ENCODE measurements at regions not wholly inside any gene's neighbourhood (a gene's known extent, or its start where the extent isn't known, plus 50 kb on each side); places are given as distances from the start of the nearest gene placed in this dataset.
"Not testable (repeated sequence)": the region's sequence is repeated elsewhere in the genome, so short reads cannot be mapped to it uniquely, and the experiment has no call there.

DNA sequence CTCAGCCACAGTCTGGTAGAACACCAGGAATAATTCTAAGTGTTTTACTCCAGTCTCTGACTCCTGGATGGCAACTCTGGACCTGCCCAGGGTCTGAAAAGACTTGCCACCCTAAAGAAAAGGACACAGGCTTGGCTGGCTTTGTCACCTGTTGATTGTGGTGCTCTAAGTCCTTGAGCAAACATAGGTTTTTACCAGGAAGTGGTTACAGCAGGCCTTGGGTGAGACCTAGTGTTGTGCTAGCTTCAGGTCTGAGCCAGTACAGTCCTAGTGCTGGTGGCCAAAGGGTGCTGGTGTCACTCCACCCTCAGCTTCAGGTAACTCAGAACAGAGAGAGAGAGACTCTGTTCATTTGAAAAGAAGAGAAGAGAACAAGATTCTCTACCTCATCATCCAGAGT lies 1239.4 kb upstream of the CRIM1 start:
- DNase-seq (ENCODE audit: low spot score): no peak

DNA sequence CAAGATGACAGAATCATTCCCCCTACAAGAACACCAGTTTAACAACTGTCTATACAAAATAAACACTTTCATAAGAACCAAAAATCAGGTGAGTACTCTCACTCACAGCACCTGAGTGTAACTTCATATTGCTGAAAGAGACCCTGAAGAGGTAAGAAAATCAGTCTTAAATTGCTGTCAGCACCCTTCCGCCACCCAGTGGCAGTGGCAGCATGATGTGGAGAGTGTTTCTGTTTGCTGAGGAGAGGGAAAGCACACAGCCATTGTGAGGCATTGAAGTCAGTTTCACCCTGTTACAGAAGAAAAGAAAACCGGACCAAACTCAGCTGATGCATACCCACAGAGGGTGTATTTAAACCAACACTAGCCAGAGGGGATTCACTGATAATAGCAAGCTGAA lies 1240.8 kb upstream of the CRIM1 start:
- no peak for DNase-seq (ENCODE audit: low spot score)

DNA sequence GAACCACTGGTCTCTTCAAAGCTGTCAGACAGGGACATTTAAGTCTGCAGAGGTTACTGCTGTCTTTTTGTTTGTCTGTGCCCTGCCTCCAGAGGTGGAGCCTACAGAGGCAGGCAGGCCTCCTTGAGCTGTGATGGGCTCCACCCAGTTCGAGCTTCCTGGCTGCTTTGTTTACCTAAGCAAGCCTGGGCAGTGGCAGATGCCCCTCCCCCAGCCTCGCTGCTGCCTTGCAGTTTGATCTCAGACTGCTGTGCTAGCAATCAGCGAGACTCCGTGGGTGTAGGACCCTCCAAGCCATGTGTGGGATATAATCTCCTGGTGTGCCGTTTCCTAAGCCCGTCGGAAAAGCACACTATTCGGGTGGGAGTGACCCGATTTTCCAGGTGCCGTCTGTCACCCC lies 1243.2 kb upstream of the CRIM1 start:
- not testable (repeated sequence) for DNase-seq (ENCODE audit: low spot score)

DNA sequence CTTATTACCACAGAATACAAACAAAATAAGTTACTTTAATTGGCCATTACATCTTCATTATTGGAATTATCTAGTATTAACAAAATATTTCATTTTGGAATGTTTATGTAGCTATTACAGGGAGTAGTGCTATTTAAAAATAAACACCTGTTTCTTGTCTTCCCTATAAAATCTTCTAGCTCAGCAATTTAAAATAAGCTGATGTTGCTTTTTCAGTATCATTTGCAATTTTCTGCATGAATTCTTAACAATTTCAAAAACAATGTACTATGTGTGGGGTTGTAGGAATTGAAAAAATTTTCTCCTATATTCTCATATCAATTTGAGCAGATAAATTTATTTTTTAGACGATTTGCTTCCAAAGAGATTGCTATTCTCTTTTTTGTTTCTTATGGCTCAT lies 1251.3 kb upstream of the CRIM1 start:
- no peak for DNase-seq (ENCODE audit: low spot score)

DNA sequence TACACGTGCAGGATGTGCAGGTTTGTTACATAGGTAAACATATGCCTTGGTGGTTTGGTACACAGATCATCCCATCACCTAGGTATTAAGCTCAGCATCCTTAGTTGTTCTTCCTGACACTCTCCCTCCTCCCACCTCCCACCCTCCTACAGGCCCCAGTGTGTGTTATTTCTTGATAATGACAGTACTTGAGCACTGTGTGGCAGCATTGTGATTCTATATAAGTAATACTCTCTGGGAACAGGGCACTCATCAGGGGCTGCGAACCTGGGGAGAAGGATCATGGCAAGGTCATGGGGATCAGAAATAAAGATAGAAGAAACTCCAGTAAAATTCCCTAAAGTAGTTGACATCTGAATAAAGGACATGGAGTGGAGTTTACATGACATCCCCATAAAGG lies 1256.2 kb upstream of the CRIM1 start:
- DNase-seq (ENCODE audit: low spot score): no peak

DNA sequence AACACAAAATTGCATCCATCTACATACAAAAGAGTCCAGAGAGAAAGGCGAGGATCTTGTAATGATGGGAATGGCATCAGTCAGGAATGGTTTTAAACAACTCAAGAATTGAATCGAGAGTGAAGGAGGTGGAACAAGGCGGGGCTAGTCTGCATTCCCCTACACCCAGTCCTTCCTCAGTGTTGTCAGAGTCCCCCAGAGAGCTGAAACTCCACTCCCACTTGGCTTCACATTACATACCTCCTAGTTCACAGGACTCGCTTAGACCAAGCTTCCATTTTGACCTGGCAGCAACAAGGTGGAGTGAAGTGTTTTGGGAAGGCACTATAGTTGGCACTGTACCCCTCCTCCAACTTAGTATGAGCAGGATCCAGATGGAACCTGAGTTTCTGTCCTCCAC lies 1273.5 kb upstream of the CRIM1 start:
- DNase-seq (ENCODE audit: low spot score): no peak

DNA sequence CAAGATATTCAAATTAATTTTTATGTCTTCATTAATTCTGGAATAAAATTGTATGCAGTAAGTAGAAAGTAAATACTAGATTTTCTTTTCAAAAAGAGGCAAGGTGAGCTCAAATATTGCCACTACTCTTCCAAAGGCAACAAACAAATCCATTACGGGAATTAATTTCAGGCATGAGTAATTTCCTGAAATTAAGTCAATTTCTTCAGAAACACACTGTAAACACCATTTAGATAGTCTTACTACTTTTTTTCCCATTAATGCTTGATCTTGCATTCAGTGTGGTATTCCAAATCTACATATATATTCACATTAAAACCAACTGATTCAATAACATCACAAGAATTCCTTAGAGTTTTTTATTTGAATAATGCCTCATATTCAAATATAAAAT lies 1274.0 kb upstream of the CRIM1 start:
- no peak for DNase-seq (ENCODE audit: low spot score)

DNA sequence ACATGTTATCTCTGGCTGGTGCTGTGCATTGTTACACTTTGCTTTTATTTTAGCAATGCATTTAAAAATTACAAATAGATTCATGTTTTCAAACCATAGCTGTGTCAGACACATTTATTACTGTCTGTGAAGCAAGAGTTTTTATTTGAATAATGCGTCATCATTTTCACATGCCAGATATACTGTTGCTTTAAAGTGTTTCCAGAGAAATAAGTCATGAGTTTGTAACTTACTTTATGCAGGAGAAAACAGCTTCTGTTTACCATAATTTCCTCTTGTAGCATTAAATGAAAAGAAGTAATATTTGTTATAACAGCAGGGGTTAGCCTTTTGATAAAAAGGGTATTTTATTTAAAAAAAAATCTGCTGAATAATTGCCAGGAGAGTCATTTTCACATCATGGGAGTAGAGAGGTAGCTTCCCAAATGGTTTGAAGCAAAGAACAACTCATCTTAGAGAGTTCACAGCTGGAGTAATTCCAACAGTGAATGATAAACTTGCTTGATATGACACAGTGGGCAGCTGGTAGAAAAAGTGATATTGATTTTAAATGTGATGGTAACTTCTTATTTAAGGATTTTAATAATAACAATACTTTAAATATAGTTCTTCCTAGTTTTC lies 1274.5 kb upstream of the CRIM1 start:
- DNase-seq (ENCODE audit: low spot score): no peak

DNA sequence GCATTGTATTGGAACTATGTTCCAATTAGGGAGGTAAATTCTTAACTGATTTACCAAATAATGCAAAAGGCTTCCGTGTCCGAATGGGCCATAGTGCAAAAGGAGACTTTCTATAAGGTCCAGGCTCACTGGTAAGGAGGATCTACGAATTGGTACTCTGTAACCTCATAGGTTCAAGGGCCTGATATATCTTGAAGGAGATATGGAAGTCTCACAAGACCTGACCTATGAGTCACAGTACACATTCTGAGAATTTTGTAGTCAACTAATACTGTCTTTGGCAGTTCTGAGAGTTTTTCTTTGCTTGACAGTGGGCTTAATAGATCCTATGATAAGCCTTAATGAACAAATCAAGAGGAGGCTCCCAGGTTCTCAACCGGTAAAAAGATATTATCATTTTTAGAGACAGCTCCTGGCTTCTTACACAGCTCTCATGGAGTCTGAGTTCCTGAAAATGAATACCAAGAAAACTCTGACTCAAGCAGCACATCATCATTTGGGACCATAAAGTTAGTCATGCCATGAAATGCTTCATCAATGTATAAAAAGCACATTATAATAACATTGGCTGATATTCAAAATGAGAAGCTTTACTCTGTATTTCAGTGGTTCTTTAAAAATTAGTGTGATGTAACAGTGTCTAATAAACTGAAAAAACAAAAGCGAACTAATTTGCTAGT lies 1275.2 kb upstream of the CRIM1 start:
- no peak for DNase-seq (ENCODE audit: low spot score)

DNA sequence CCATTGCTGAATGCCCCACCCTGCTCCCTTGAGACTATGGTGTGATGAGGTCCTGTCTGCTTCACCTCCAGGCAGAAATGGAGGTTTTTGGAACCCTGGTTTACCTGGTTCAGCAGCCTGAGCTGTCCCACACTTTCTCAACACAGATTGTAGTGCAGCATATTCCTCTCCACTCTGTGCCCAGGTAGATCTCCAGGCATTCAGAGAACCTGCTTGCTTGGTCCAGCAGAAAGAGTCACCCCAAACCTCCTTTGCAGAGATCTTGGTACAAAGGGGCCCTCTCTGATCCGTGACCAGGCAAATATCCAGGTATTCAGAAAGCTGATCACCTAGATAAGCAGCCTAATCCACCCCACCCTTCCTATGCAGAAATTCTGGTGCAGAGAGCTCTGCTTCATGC lies 1288.2 kb upstream of the CRIM1 start:
- no peak for DNase-seq (ENCODE audit: low spot score)

DNA sequence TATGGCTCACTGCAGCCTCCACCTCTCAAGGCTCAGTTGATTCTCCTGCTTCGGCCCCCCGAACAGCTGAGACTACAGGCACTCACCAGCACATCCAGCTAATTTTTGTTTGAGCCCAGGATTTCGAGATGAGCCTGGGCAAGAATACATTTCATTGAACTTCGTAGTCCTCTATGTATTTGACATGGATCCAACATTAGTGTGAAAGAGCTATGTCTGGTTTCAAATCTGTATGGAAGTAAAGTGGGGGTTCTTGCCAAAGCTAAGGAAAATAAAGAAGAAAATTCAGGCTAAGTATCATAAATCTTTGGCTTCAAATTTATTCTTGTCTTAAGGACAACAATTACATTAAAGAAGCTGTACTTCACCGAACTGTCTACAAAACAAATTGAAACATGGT lies 1291.7 kb upstream of the CRIM1 start:
- DNase-seq (ENCODE audit: low spot score): no peak

DNA sequence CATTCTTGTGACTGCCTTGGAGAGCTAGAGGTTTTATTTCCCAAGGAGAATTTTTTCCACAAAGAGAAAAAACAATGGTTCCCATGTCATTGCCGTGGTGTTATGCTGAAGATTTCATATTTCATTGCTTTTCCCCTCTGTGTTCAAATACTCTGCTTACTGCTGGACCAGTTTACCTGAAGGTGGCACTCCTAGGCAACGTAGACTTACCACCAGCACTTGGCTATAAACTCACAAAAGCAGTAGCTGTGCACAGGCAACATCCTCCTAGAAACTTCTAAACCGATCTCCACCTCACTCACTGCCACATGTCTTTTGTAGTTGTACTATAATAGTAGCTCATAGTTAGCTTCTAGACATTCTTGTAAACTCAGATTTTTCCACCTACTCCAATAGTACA lies 1319.7 kb upstream of the CRIM1 start:
- no peak for DNase-seq (ENCODE audit: low spot score)

DNA sequence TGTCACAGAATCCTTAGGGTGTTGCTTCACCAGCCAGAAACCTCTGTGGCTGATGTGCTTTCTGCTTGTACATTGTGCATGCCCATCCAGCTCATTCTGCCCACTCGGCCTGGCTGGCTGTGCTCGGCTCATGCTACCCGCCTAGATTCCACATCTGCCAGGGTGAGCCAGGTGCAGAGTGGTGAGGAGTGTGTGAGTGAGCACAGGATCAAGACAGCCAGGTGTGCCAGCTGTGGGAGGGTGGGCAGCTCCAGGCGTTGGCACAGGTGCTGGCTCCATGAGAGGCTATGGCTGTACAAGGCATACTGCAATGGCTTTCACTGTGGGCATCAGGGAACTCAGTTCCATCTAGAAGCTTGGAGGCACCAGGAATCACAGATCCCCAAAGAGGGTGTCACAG lies 1321.8 kb upstream of the CRIM1 start:
- DNase-seq (ENCODE audit: low spot score): no peak

DNA sequence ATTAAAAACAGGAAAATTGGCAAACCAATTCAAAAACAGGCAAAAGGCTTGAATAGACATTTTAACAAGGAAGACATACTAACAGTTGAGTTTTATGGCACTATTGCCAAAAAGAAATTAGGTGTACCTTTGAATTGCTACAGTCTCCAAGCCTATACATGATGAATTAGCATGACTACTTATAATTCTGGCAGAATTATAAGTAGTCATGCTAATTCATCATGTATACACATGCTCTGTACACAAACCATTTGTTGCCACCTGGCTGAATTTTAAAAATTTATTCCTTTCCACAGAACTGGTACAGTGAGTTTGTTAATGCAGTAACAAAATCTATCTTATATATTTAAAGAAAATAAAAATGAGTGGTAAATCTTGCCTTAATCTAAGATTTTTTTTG lies 1332.0 kb upstream of the CRIM1 start:
- DNase-seq (ENCODE audit: low spot score): no peak

DNA sequence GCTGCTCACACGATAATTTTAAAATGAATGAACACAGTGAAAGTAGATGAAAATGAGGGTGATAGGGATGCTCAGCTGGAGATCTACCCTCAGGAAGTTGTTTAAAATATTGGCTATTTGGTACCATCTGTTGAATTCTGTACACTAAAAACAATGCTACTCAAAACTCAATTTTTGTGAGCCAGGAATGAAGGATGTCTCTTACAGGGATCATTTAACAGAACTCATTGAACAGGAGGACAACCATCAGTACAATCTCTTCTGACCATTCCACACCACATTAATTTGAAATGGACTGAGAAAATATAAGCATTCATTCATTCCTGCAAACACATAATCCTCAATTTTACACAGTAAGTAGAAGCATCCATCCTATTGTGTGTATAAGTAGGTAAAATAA lies 1355.1 kb upstream of the CRIM1 start:
- DNase-seq (ENCODE audit: low spot score): no peak

DNA sequence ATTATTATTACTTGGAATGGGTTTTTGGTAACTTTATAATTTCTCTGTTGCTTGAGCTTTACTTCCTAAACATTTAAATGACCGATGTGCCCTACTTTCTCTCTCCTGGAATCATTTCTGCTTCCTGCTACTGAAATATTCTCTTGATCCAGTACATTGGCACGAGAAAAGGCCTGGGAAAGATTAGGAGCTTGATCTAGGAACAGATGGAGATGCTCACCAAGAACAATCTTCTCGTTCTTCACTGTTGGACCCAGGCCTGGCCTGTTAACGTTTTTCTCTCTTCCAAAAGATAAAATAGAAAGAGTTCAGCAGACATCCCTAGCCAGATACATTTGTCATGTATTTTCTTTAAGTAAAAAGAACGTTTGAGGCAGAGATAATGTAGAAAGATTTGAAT lies 1356.8 kb upstream of the CRIM1 start:
- no peak for DNase-seq (ENCODE audit: low spot score)

DNA sequence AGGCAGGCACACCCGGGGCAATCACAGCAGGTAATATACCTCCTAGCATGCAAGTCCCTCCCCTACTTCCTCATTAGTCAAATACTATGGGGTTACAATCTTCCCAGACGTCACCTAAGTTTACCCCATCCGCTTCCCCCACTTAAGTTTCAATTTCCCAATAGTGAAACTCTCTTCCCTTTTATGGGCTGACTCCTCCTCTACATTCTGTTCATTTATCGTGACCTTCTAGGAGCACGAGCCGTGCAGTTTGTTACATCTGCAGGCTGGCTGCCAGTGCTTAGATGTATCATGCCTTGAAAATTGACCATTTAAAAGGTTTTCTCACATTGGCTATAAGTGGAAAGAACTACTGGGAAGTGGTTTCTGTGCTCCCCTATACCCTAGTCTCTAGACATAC lies 1357.8 kb upstream of the CRIM1 start:
- no peak for DNase-seq (ENCODE audit: low spot score)

DNA sequence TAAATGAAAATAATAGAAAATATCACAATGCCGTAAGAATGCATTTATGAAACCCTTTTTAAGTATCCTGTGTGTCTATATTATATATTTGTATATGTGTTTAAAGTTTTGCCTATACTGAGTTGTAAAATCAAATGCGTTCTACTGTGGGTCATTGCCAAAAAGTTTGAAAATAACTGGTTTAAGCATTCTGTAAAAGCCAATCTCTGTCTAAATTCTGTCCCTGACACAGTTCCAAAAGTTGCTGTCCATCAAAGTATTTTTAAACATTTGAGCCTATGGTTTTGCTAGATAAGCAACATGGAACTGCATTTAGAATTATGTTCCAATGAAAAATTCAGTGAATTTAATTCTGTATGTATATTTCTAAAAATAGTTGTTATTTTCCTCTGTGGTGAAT lies 1360.4 kb upstream of the CRIM1 start:
- DNase-seq (ENCODE audit: low spot score): no peak

DNA sequence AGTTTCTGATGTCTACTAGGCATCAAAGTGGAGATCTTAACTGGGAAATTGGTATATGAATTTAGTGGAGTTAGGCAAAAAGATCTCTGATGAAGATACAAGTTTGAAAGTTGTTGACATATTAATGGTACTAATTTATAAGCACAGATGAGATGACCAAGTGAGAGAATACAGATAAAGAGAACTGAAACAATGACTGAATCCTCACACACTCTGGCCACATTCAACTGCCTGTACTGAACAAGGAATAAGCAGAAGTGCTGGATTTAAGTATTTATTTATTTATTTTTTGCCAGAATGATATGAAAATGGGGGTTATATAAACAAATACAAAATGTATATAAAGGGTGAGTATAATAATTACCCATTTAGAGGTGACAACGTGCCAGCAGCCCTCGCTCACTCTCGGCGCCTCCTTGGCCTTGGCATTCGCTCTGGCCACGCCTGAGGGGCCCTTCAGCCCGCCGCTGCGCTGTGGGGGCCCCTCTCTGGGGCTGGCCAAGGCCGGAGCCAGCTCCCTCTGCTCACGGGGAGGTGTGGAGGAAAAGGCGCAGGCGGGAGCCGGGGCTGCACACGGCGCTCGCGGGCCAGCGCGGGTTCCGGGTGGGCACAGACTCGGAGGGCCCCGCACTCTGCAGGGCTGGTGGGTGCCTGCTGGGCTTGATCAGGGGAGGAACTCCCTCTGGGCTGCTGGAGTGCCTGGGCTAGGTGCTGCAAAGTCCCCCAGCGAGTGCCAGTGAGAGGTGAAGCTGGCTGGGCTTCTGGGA lies 1363.9 kb upstream of the CRIM1 start:
- no peak for DNase-seq (ENCODE audit: low spot score)

DNA sequence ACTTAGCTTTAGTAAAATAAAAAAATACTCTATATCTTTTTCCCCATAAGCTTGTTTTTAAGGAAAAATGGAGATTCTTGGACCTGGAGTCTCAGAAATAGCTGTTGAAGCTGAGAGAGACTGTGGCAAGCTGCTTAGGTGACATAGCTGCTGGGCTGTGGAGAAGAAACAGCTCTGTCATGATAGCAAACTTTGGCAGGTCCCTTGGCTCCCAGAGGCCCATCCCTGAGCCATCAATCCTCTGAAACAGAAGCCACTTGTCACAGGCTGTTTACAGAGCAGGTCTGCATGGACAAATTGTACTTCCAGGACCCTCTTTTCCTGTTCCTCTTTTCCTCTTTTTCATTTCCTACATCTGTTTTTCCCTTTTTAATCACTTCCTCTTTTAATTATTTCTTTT lies 1370.1 kb upstream of the CRIM1 start:
- DNase-seq (ENCODE audit: low spot score): no peak

DNA sequence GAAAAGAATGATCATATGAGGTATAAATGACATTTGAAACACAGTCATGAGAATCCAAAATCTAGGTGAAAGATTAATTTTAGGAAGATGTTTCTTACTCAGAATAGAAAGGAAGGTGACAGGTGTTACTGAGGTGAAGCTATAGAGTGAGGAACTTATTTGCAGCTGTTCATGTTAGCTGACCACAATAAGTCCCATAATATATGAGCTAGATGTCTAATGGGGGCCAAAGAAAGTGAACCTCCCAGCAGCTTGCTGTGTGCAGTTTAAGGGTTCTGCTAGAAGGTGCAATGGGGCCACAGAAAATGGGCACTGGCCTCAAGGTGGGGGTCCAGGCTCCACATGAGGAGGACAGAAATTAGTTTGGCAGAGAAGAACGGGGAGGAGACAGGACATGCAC lies 1374.9 kb upstream of the CRIM1 start:
- no peak for DNase-seq (ENCODE audit: low spot score)

DNA sequence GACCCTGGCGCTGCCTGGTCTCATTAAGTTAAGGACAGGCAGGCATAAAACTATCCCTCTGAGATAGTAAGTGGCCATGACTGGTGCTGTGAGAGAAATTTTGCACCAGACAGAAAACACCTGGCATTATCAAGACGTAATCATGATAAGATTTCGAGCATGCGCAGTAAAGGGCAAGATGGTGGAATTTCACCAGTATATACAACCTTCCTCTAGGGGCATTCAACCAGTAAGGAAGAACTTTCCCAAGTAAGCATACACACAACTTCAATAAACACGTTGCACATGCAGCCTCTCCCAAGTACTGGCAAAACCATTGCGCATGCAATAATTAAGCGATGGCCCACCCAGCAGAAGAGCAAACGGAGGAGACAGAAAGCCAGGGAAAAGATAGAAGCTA lies 1376.4 kb upstream of the CRIM1 start:
- no peak for DNase-seq (ENCODE audit: low spot score)

DNA sequence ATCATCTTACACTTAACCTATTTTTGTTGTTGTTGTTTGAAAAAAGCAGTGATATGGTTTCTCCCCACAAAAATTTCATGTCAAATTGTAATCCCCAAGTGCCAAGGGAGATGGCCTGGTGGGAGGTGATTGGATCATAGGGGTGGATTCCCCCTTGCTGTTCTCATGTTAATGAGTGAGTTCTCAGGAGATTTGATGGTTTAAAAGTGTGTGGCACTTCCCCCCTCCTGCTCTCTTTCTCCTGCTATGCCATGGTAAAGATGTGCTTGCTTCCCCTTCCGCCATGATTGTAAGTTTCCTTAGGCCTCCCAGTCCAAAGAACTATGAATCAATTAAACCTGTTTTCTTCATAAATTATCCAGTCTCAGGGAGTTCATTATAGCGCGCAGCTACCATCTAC lies 1362.7 kb upstream of the FAM98A start:
- no peak for DNase-seq (ENCODE audit: low spot score)

DNA sequence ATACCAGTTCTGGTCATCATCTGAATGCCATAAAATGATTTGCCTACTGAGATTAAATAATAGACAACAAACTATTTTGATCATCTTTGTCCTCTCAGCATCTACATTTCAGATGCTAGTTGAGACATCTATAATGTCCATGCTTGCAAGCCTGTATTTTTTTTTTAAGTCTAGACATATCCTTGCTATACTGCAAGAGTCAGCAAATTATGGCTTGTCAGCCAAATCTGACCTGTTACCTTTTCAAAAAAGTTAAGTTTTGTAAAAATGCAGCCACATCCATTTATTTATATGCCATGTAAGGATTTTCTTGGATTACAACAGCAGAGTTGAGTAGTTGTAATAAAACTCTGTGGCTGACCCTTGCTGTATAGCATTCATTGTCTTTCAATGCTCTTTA lies 1355.7 kb upstream of the FAM98A start:
- DNase-seq (ENCODE audit: low spot score): no peak
